ENCODE measurements at regions not wholly inside any gene's neighbourhood (a gene's known extent, or its start where the extent isn't known, plus 50 kb on each side); places are given as distances from the start of the nearest gene placed in this dataset.

DNA sequence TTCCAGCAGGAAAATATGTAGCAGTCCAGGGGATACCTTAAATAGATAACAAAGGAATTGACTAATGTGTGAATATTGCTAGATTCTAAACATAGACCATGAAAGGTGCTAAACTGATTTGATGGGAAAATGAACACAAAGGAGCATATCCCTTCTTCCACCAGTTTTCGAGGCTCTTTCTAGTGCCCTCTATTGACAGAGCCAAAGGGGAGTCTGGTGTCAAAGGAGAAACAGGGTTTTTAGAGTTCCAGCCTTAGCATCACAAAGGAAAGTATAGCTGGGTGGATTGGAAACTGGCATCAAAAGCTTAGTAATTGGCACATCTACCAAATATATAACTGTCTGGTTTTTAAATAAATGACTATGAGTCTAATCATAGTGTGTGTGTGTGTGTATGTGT lies 636.8 kb downstream of the ETV1 start:
- DNase-seq: no peak
- no peaks in the 10 kb centered on the region for H3K9me3 ChIP-seq (replicated peaks; ENCODE audit: insufficient read depth, low read length)
- no peaks in the 10 kb centered on the region for H3K4me1 ChIP-seq (ENCODE audit: low read length)
- H3K79me2 ChIP-seq (ENCODE audit: low read length): no peaks in the 10 kb centered on the region
- no peaks in the 10 kb centered on the region for H4K20me1 ChIP-seq (ENCODE audit: insufficient read depth, low read length)
- H2AFZ ChIP-seq (ENCODE audit: low read length): no peak overlapping the region
- H3K36me3 ChIP-seq (replicated peaks; ENCODE audit: insufficient read depth, low read length): no peaks in the 10 kb centered on the region
- H3K4me3 ChIP-seq (ENCODE audit: low read length): no peak overlapping the region
- H3F3A ChIP-seq (ENCODE audit: insufficient read depth, low read length): no peaks in the 10 kb centered on the region
- no peak overlapping the region for H3K9ac ChIP-seq (ENCODE audit: low read length)
- no peak overlapping the region for H3K27ac ChIP-seq (ENCODE audit: low read length)
- H3K27me3 ChIP-seq (replicated peaks; ENCODE audit: insufficient read depth, low read length): no peaks in the 10 kb centered on the region
- no peak overlapping the region for H3K4me2 ChIP-seq (ENCODE audit: low read depth, low read length)
- H3K9me2 ChIP-seq (replicated peaks; ENCODE audit: insufficient read depth, low read length): no peaks in the 10 kb centered on the region
- TF ChIP-seq EZH2 (optimal IDR thresholded peaks at IDR 0.05; ENCODE audit: low read depth, low read length) (no peak), EZH2phosphoT487 (IDR thresholded peaks at IDR 0.05; ENCODE audit: low read length) (no peak), CTCF (IDR thresholded peaks at IDR 0.05; ENCODE audit: low read length) (no peak)

DNA sequence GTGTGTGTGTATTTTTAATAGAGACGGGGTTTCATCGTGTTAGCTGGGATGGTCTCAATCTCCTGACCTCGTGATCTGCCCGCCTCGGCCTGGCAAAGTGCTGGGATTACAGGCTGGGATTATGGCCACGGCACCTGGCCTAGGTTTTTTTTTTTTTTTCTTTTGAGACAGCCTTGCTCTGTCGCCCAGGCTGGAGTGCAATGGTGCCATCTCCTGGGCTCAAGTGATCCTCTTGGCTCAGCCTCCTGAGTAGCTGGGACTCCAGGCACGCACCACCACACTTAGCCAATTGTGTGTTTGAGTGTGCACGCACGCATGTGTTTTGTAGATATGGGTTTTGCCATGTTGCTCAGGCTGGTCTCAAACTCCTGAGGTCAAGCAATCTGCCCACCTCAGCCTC lies 629.8 kb downstream of the ETV1 start:
- Histone ChIP-seq H3K9ac (ENCODE audit: low read length) (no peak overlapping the region), H3K27ac (ENCODE audit: low read length) (no peak overlapping the region), H3K4me2 (ENCODE audit: low read depth, low read length) (no peak overlapping the region), H3K4me1 (ENCODE audit: low read length) (no peaks in the 10 kb centered on the region), H3K9me3 (replicated peaks; ENCODE audit: insufficient read depth, low read length) (no peaks in the 10 kb centered on the region), H2AFZ (ENCODE audit: low read length) (no peak overlapping the region), H3K9me2 (replicated peaks; ENCODE audit: insufficient read depth, low read length) (no peaks in the 10 kb centered on the region), H3K36me3 (replicated peaks; ENCODE audit: insufficient read depth, low read length) (no peaks in the 10 kb centered on the region), H3F3A (ENCODE audit: insufficient read depth, low read length) (no peaks in the 10 kb centered on the region), H4K20me1 (ENCODE audit: insufficient read depth, low read length) (no peaks in the 10 kb centered on the region), H3K79me2 (ENCODE audit: low read length) (no peaks in the 10 kb centered on the region), H3K27me3 (replicated peaks; ENCODE audit: insufficient read depth, low read length) (no peaks in the 10 kb centered on the region), H3K4me3 (ENCODE audit: low read length) (no peak overlapping the region)
- DNase-seq: no peak
- TF ChIP-seq EZH2 (optimal IDR thresholded peaks at IDR 0.05; ENCODE audit: low read depth, low read length) (no peak), CTCF (IDR thresholded peaks at IDR 0.05; ENCODE audit: low read length) (no peak), EZH2phosphoT487 (IDR thresholded peaks at IDR 0.05; ENCODE audit: low read length) (no peak)

DNA sequence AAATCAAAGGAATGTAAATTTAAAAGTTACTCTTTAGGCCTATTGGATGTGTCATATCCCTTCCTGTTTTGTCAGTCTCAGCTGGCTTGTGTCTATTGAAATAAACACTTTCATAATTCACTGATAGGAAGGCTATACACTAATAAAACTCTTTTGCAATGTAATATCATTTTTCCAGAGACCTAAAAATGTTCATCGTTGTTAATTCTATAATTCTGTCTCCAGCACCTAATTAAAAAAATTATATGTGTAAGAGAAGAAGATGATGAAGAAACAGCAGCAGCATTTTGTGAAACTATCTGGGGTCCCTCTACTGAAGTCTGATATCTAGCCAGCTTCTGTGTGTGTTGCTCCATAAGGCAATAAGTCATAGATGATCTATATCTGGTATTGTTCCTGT lies 602.7 kb downstream of the ETV1 start:
- Histone ChIP-seq H4K20me1 (ENCODE audit: insufficient read depth, low read length) (no peaks in the 10 kb centered on the region), H3K9ac (ENCODE audit: low read length) (no peak overlapping the region), H3K4me2 (ENCODE audit: low read depth, low read length) (no peak overlapping the region), H3K9me3 (replicated peaks; ENCODE audit: insufficient read depth, low read length) (no peaks in the 10 kb centered on the region), H3K27me3 (replicated peaks; ENCODE audit: insufficient read depth, low read length) (no peaks in the 10 kb centered on the region), H3K79me2 (ENCODE audit: low read length) (no peaks in the 10 kb centered on the region), H3F3A (ENCODE audit: insufficient read depth, low read length) (no peaks in the 10 kb centered on the region), H2AFZ (ENCODE audit: low read length) (no peak overlapping the region), H3K4me1 (ENCODE audit: low read length) (no peaks in the 10 kb centered on the region), H3K36me3 (replicated peaks; ENCODE audit: insufficient read depth, low read length) (no peaks in the 10 kb centered on the region), H3K27ac (ENCODE audit: low read length) (no peak overlapping the region), H3K4me3 (ENCODE audit: low read length) (no peak overlapping the region), H3K9me2 (replicated peaks; ENCODE audit: insufficient read depth, low read length) (no peaks in the 10 kb centered on the region)
- DNase-seq: no peak
- TF ChIP-seq EZH2phosphoT487 (IDR thresholded peaks at IDR 0.05; ENCODE audit: low read length) (no peak), CTCF (IDR thresholded peaks at IDR 0.05; ENCODE audit: low read length) (no peak), EZH2 (optimal IDR thresholded peaks at IDR 0.05; ENCODE audit: low read depth, low read length) (no peak)
